H9 (cell line): ENCODE measurements at regions not wholly inside any gene's neighbourhood (a gene's known extent, or its start where the extent isn't known, plus 50 kb on each side); places are given as distances from the start of the nearest gene placed in this dataset.
"Not testable (repeated sequence)": the region's sequence is repeated elsewhere in the genome, so short reads cannot be mapped to it uniquely, and the experiment has no call there.

Source experiments
- DNase-seq: peaks from one replicate; pipeline ENCODE4 v3.0.0-alpha.2; 2017
- H2AFZ ChIP-seq: one replicate; pipeline ENCODE4 v1.6.1; 2013; ENCODE audit warnings: mild to moderate bottlenecking, low read length, control low read depth, moderate library complexity
- H2AK5ac ChIP-seq: 2 replicates; pipeline ENCODE4 v1.6.1; 2013; ENCODE audit warnings: low read length, control low read depth, mixed read lengths; ENCODE audit not compliant: insufficient read length
- H2BK120ac ChIP-seq: one replicate; pipeline ENCODE4 v1.6.1; 2013; ENCODE audit warnings: low read depth, mild to moderate bottlenecking, low read length, control low read depth, inconsistent platforms; ENCODE audit not compliant: poor library complexity, severe bottlenecking
- H2BK12ac ChIP-seq: 2 replicates; pipeline ENCODE4 v1.6.1; 2013; ENCODE audit warnings: low read length, control low read depth, mixed read lengths, low read depth; ENCODE audit not compliant: insufficient read length
- H2BK15ac ChIP-seq: 2 replicates; pipeline ENCODE4 v1.6.1; 2013; ENCODE audit warnings: low read depth, low read length, control low read depth
- H2BK20ac ChIP-seq: one replicate; pipeline ENCODE4 v1.6.1; 2013; ENCODE audit warnings: low read depth, mild to moderate bottlenecking, low read length, control low read depth, inconsistent platforms; ENCODE audit not compliant: poor library complexity, severe bottlenecking
- H2BK5ac ChIP-seq: 2 replicates; pipeline ENCODE4 v1.6.1; 2013; ENCODE audit warnings: low read length, control low read depth, mixed read lengths; ENCODE audit not compliant: insufficient read length
- H3K14ac ChIP-seq: 2 replicates; pipeline ENCODE4 v1.6.1; 2013; ENCODE audit warnings: low read length, control low read depth; ENCODE audit not compliant: insufficient read depth
- H3K18ac ChIP-seq: 2 replicates; pipeline ENCODE4 v1.6.1; 2013; ENCODE audit warnings: low read depth, mild to moderate bottlenecking, mixed read lengths, low read length, control low read depth; ENCODE audit not compliant: insufficient read length
- H3K23ac ChIP-seq: 2 replicates; pipeline ENCODE4 v1.6.1; 2013; ENCODE audit warnings: low read length, control low read depth, mixed read lengths, low read depth; ENCODE audit not compliant: insufficient read length
- H3K23me2 ChIP-seq: 2 replicates; pipeline ENCODE4 v1.6.1; 2013; ENCODE audit warnings: low read depth, mild to moderate bottlenecking, mixed read lengths, low read length, control low read depth; ENCODE audit not compliant: insufficient read length, poor library complexity, severe bottlenecking
- H3K27ac ChIP-seq: 2 replicates; pipeline ENCODE4 v1.5.1; 2013; ENCODE audit warnings: low read length, control low read depth, mixed read lengths, low read depth; ENCODE audit not compliant: insufficient read length
- H3K27me3 ChIP-seq: 2 replicates; pipeline ENCODE4 v1.6.1; 2013; ENCODE audit warnings: low read length, control low read depth, inconsistent platforms; ENCODE audit not compliant: insufficient read depth
- H3K4ac ChIP-seq: 2 replicates; pipeline ENCODE4 v1.6.1; 2013; ENCODE audit warnings: low read depth, mild to moderate bottlenecking, control low read depth, inconsistent platforms, low read length, moderate library complexity
- H3K4me1 ChIP-seq: 2 replicates; pipeline ENCODE4 v1.6.1; 2013; ENCODE audit warnings: low read length, control low read depth, inconsistent platforms; ENCODE audit not compliant: insufficient read depth
- H3K4me2 ChIP-seq: 2 replicates; pipeline ENCODE4 v1.6.1; 2013; ENCODE audit warnings: low read length, control low read depth, mixed read lengths; ENCODE audit not compliant: insufficient read length, insufficient read depth
- H3K56ac ChIP-seq: 2 replicates; pipeline ENCODE4 v1.6.1; 2013; ENCODE audit warnings: low read depth, mild to moderate bottlenecking, mixed read lengths, low read length, control low read depth; ENCODE audit not compliant: insufficient read length
- H3K79me1 ChIP-seq: 2 replicates; pipeline ENCODE4 v1.6.1; 2013; ENCODE audit warnings: low read depth, mild to moderate bottlenecking, moderate library complexity, low read length, control low read depth, inconsistent platforms; ENCODE audit not compliant: insufficient read depth, poor library complexity, severe bottlenecking
- H3K79me2 ChIP-seq: 2 replicates; pipeline ENCODE4 v1.6.1; 2013; ENCODE audit warnings: low read length, control low read depth, inconsistent platforms; ENCODE audit not compliant: insufficient read depth
- H3K9ac ChIP-seq: 2 replicates; pipeline ENCODE4 v1.6.1; 2013; ENCODE audit warnings: low read length, control low read depth, mixed read lengths; ENCODE audit not compliant: insufficient read length; ENCODE audit errors: extremely low read depth
- H3K9me3 ChIP-seq: one replicate; pipeline ENCODE4 v1.6.1; 2013; ENCODE audit warnings: low read depth, low read length, inconsistent platforms; ENCODE audit not compliant: control insufficient read depth
- H3T11ph ChIP-seq: one replicate; pipeline ENCODE4 v1.6.1; 2013; ENCODE audit warnings: mild to moderate bottlenecking, low read length, control low read depth, inconsistent platforms
- H4K20me1 ChIP-seq: one replicate; pipeline ENCODE4 v1.6.1; 2013; ENCODE audit not compliant: control insufficient read depth, insufficient read length, insufficient read depth
- H4K5ac ChIP-seq: 2 replicates; pipeline ENCODE4 v1.6.1; 2013; ENCODE audit warnings: low read depth, mild to moderate bottlenecking, mixed read lengths, low read length, control low read depth; ENCODE audit not compliant: insufficient read length
- H4K8ac ChIP-seq: replicated peaks from 2 replicates; pipeline ENCODE4 v1.6.1; 2013; ENCODE audit warnings: low read length, control low read depth, mixed read lengths, low read depth; ENCODE audit not compliant: insufficient read length
- H4K91ac ChIP-seq: 2 replicates; pipeline ENCODE4 v1.6.1; 2013; ENCODE audit warnings: low read depth, mild to moderate bottlenecking, moderate library complexity, mixed read lengths, low read length, control low read depth; ENCODE audit not compliant: insufficient read length
- H3K27ac Mint-ChIP-seq, 3 experiments: 2 replicates in 2 of 3; 3 replicates in 1 of 3; pipeline ENCODE4 v1.8.0; 2020 to 2021; ENCODE audit warnings: mixed read lengths in 3 of 3, mild to moderate bottlenecking in 1 of 3, moderate library complexity in 1 of 3
- H3K27me3 Mint-ChIP-seq: 2 replicates; pipeline ENCODE4 v1.8.0; 2021; ENCODE audit warnings: low read depth, mild to moderate bottlenecking, moderate library complexity, mixed read lengths
- H3K36me3 Mint-ChIP-seq, 3 experiments: 2 replicates in 2 of 3; 3 replicates in 1 of 3; pipeline ENCODE4 v1.8.0; 2020 to 2021; ENCODE audit warnings: low read depth in 3 of 3, mixed read lengths in 3 of 3; ENCODE audit not compliant: insufficient read depth in 1 of 3
- H3K4me1 Mint-ChIP-seq, 2 experiments: 2 replicates each; pipeline ENCODE4 v1.8.0; 2020; ENCODE audit warnings: mixed read lengths in 2 of 2
- H3K4me3 Mint-ChIP-seq, 2 experiments: 2 replicates in 1 of 2; 3 replicates in 1 of 2; pipeline ENCODE4 v1.8.0; 2020 to 2021; ENCODE audit warnings: mild to moderate bottlenecking in 2 of 2, mixed read lengths in 2 of 2, moderate library complexity in 1 of 2
- H3K9me3 Mint-ChIP-seq, 2 experiments: 2 replicates in 1 of 2; 3 replicates in 1 of 2; pipeline ENCODE4 v1.8.0; 2020; ENCODE audit warnings: mild to moderate bottlenecking in 2 of 2, mixed read lengths in 2 of 2, moderate library complexity in 1 of 2
- WGBS: extraction: QIAGEN DNeasy Blood & Tissue Kit; methylation state at CpG from one replicate; pipeline ENCODE4 v1.1.7; 2013; ENCODE audit warnings: missing lambda C conversion rate, low lambda C conversion rate, mixed read lengths; ENCODE audit not compliant: insufficient read length; ENCODE audit errors: extremely low coverage; 5-methylcytosine and 5-hydroxymethylcytosine counted together
- TF ChIP-seq, protein P1 (sequence below): fragments of 200-600 bp; sonication (generic); conservative IDR thresholded peaks from 3 replicates; pipeline ENCODE4 v1.8.0; 2021; ENCODE audit warnings: antibody characterized with exemption, mild to moderate bottlenecking

DNA sequence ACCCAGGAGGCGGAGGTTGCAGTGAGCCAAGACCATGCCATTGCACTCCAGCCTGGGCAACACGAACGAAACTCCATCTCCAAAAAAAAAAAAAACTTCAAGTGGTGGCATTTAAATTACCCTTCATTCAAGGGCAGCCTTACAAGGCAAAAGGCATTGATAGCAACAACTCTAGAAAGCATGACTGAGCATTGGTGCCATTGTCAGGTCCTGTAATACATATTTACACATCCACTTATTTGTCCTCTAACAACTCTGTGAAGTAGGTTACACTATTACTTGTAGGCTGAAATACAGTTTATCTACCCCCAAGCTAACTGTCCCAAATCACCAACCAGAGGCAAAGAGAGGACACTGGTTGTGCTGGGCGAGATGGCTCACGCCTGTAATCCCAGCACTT is 52.7 kb upstream of the LARP1 start:
- TF ChIP-seq, protein P1, sequence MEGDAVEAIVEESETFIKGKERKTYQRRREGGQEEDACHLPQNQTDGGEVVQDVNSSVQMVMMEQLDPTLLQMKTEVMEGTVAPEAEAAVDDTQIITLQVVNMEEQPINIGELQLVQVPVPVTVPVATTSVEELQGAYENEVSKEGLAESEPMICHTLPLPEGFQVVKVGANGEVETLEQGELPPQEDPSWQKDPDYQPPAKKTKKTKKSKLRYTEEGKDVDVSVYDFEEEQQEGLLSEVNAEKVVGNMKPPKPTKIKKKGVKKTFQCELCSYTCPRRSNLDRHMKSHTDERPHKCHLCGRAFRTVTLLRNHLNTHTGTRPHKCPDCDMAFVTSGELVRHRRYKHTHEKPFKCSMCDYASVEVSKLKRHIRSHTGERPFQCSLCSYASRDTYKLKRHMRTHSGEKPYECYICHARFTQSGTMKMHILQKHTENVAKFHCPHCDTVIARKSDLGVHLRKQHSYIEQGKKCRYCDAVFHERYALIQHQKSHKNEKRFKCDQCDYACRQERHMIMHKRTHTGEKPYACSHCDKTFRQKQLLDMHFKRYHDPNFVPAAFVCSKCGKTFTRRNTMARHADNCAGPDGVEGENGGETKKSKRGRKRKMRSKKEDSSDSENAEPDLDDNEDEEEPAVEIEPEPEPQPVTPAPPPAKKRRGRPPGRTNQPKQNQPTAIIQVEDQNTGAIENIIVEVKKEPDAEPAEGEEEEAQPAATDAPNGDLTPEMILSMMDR: no peak
- no peak overlapping the region for H3K4me2 ChIP-seq

DNA sequence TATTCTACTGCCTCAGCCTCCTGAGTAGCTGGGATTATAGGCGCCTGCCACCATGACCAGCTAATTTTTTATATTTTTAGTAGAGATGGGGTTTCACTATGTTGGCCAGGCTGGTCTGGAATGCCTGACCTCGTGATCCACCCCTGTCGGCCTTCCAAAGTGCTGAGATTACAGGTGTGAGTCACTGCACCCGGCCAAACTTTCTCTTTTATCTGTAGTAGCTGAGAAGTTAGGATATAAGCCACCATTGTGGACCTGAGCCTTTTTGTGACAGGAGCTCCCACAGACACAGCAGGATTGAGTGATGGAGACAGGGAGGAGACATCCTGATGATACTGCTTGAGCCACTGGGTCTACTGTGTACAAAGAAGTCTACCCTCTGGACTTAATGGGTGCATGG is 53.5 kb upstream of the LARP1 start:
- WGBS: no CpG with 5 or more reads among the region's 4 CpGs
- not testable (repeated sequence) for H2AFZ ChIP-seq, H3K9me3 Mint-ChIP-seq, H2BK120ac ChIP-seq, H3K18ac ChIP-seq, H3K27ac Mint-ChIP-seq, H4K5ac ChIP-seq, H3K27me3 ChIP-seq, H4K8ac ChIP-seq, H3K4me3 Mint-ChIP-seq, H3T11ph ChIP-seq, H3K23me2 ChIP-seq, H3K14ac ChIP-seq, H2BK20ac ChIP-seq, H4K20me1 ChIP-seq, H3K56ac ChIP-seq, H2BK5ac ChIP-seq, H3K4me2 ChIP-seq, DNase-seq, H3K23ac ChIP-seq, H4K91ac ChIP-seq, H3K27me3 Mint-ChIP-seq, H3K27ac ChIP-seq, H3K9ac ChIP-seq, H2BK12ac ChIP-seq, H3K9me3 ChIP-seq, H2BK15ac ChIP-seq, H3K36me3 Mint-ChIP-seq, H2AK5ac ChIP-seq, H3K4ac ChIP-seq, H3K79me2 ChIP-seq, H3K79me1 ChIP-seq
- H3K4me1 ChIP-seq: peaks cover 11% of the 10 kb centered on the region
- H3K4me1 Mint-ChIP-seq: peaks cover 30% of the 10 kb centered on the region in 2 experiments

More for the DNA sequence above, 52.7 kb upstream of the LARP1 start:
- H3K27me3 ChIP-seq: no peaks in the 10 kb centered on the region
- H3K27ac ChIP-seq: no peak overlapping the region
- no peaks in the 10 kb centered on the region for H4K20me1 ChIP-seq
- no peak overlapping the region for H2BK120ac ChIP-seq
- H3K9ac ChIP-seq: no peak overlapping the region
- H3K56ac ChIP-seq: no peak overlapping the region
- no peaks in the 10 kb centered on the region for H3K9me3 Mint-ChIP-seq
- no peak overlapping the region for H3K18ac ChIP-seq
- peaks cover 22% of the 10 kb centered on the region in 2 experiments for H3K4me1 Mint-ChIP-seq
- no peak overlapping the region for H3K23ac ChIP-seq
- H3K14ac ChIP-seq: no peak overlapping the region
- H2BK20ac ChIP-seq: no peak overlapping the region
- no peak overlapping the region for H2AFZ ChIP-seq
- no peak overlapping the region for H2AK5ac ChIP-seq
- no peaks in the 10 kb centered on the region; the same call in 1 of the 2 replicates for H3K79me2 ChIP-seq
- no peaks in the 10 kb centered on the region for H3K23me2 ChIP-seq
- peaks cover 0 to 2% (median 0%) of the 10 kb centered on the region in 3 experiments; a peak in 3 of 7 replicates for H3K36me3 Mint-ChIP-seq
- no peaks in the 10 kb centered on the region for H3K79me1 ChIP-seq
- no peak overlapping the region for H4K8ac ChIP-seq
- no peak overlapping the region for H3T11ph ChIP-seq
- DNase-seq: no peak
- peaks cover 6% of the 10 kb centered on the region for H3K4me1 ChIP-seq
- no peak overlapping the region for H2BK12ac ChIP-seq
- H2BK15ac ChIP-seq: no peak overlapping the region
- no peak overlapping the region for H3K4me3 Mint-ChIP-seq
- no peak overlapping the region for H4K91ac ChIP-seq
- H2BK5ac ChIP-seq: no peak overlapping the region
- no peak overlapping the region for H3K4ac ChIP-seq
- no peaks in the 10 kb centered on the region for H3K27me3 Mint-ChIP-seq
- H3K9me3 ChIP-seq: no peaks in the 10 kb centered on the region
- no peak overlapping the region for H3K27ac Mint-ChIP-seq
- H4K5ac ChIP-seq: no peak overlapping the region
- no CpG with 5 or more reads among the region's 5 CpGs for WGBS
